Suprapubic skin (tissue), 4 donors: ENCODE measurements at regions not wholly inside any gene's neighbourhood (a gene's known extent, or its start where the extent isn't known, plus 50 kb on each side); places are given as distances from the start of the nearest gene placed in this dataset.

Experiments used
- EP300 ChIP-seq: sonication (generic); formaldehyde crosslinking; IDR thresholded peaks from one replicate; pipeline ENCODE4 v1.6.1; 2017; ENCODE audit warnings: antibody characterized with exemption
- POLR2A ChIP-seq, 2 donors: fragments of 450-650 bp; IDR thresholded peaks; one replicate each; pipeline ENCODE4 v1.6.1; 2017; ENCODE audit warnings: antibody characterized with exemption in 2 of 2, mild to moderate bottlenecking in 2 of 2, moderate library complexity in 2 of 2
- POLR2AphosphoS5 ChIP-seq, 3 donors: sonication (generic); formaldehyde crosslinking; IDR thresholded peaks; one replicate each; pipeline ENCODE4 v1.6.1; 2017; ENCODE audit warnings: antibody characterized with exemption in 3 of 3
- TF ChIP-seq, protein P1 (sequence below), 2 donors: fragments of 200-600 bp in 1 of 2; fragments of 450-650 bp in 1 of 2; sonication (generic) in 1 of 2; IDR thresholded peaks; one replicate each; pipeline ENCODE4 v1.5.1; 2016 to 2019; ENCODE audit warnings: antibody characterized with exemption in 2 of 2, mild to moderate bottlenecking in 1 of 2, moderate library complexity in 1 of 2

DNA sequence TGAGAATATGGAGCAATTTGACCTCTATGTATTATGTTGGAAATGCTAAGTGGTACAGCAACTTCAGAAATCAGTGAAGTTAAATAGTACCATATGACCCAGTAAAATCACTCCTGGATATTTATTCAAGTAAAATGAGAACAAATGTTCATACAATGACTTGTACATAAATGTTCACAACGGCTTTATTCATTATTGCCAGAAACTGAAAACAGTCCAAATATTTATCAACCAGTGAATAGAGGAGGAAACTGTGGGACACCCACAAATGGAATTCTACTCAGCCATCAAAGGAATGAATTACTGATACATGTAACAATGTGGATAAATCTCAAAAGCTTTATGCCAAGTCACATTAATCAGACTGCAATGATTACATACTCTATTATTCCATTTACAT, 416.3 kb downstream of the AASDHPPT start:
- no peak for TF ChIP-seq EP300
- TF ChIP-seq, protein P1, sequence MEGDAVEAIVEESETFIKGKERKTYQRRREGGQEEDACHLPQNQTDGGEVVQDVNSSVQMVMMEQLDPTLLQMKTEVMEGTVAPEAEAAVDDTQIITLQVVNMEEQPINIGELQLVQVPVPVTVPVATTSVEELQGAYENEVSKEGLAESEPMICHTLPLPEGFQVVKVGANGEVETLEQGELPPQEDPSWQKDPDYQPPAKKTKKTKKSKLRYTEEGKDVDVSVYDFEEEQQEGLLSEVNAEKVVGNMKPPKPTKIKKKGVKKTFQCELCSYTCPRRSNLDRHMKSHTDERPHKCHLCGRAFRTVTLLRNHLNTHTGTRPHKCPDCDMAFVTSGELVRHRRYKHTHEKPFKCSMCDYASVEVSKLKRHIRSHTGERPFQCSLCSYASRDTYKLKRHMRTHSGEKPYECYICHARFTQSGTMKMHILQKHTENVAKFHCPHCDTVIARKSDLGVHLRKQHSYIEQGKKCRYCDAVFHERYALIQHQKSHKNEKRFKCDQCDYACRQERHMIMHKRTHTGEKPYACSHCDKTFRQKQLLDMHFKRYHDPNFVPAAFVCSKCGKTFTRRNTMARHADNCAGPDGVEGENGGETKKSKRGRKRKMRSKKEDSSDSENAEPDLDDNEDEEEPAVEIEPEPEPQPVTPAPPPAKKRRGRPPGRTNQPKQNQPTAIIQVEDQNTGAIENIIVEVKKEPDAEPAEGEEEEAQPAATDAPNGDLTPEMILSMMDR (IDR thresholded peaks at IDR 0.05): no peak
- no peak for TF ChIP-seq POLR2A (IDR thresholded peaks at IDR 0.05)
- no peak for TF ChIP-seq POLR2AphosphoS5 (IDR thresholded peaks at IDR 0.05)
